B cell (primary cell): ENCODE measurements at regions not wholly inside any gene's neighbourhood (a gene's known extent, or its start where the extent isn't known, plus 50 kb on each side); places are given as distances from the start of the nearest gene placed in this dataset.

ENCODE experiments used
- EZH2 ChIP-seq: IDR thresholded peaks from 2 replicates; pipeline ENCODE4 v1.6.1; 2012; ENCODE audit warnings: borderline replicate concordance, low read depth, mild to moderate bottlenecking, moderate library complexity, low read length; ENCODE audit not compliant: insufficient read depth, poor library complexity, severe bottlenecking
- TF ChIP-seq, protein P1 (sequence below): fragments of 200-600 bp; IDR thresholded peaks from one replicate; pipeline ENCODE4 v1.8.0; 2022; ENCODE audit warnings: antibody characterized with exemption, mild to moderate bottlenecking

DNA sequence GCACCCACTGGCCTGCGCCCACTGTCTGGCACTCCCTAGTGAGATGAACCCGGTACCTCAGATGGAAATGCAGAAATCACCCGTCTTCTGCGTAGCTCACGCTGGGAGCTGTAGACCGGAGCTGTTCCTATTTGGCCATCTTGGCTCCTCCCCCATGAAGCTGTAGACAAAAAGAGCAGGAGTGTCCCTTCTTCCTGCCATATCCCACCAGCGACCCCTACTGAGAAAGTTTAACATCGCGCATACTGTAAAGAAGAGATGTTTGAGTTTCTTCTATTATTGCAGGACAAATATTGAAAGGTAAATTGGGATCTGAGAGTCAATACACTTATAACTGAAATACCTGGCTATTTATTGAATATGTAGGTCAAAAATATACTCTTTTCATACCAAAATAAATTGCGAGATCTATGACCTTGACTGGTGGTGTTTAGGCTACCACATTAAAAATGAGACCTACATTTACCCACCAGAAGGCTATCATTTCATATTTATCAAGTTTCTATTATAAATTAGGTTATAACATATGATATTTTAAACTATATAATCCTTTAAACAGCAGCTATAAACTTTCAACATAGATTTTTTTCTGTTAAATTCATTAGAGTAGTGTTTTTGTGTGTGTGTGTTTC lies 586.3 kb downstream of the HTR1B start:
- TF ChIP-seq, protein P1, sequence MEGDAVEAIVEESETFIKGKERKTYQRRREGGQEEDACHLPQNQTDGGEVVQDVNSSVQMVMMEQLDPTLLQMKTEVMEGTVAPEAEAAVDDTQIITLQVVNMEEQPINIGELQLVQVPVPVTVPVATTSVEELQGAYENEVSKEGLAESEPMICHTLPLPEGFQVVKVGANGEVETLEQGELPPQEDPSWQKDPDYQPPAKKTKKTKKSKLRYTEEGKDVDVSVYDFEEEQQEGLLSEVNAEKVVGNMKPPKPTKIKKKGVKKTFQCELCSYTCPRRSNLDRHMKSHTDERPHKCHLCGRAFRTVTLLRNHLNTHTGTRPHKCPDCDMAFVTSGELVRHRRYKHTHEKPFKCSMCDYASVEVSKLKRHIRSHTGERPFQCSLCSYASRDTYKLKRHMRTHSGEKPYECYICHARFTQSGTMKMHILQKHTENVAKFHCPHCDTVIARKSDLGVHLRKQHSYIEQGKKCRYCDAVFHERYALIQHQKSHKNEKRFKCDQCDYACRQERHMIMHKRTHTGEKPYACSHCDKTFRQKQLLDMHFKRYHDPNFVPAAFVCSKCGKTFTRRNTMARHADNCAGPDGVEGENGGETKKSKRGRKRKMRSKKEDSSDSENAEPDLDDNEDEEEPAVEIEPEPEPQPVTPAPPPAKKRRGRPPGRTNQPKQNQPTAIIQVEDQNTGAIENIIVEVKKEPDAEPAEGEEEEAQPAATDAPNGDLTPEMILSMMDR: no peak
- no peak for TF ChIP-seq EZH2
